ENCODE measurements at regions not wholly inside any gene's neighbourhood (a gene's known extent, or its start where the extent isn't known, plus 50 kb on each side); places are given as distances from the start of the nearest gene placed in this dataset.
"Not testable (repeated sequence)": the region's sequence is repeated elsewhere in the genome, so short reads cannot be mapped to it uniquely, and the experiment has no call there.

DNA sequence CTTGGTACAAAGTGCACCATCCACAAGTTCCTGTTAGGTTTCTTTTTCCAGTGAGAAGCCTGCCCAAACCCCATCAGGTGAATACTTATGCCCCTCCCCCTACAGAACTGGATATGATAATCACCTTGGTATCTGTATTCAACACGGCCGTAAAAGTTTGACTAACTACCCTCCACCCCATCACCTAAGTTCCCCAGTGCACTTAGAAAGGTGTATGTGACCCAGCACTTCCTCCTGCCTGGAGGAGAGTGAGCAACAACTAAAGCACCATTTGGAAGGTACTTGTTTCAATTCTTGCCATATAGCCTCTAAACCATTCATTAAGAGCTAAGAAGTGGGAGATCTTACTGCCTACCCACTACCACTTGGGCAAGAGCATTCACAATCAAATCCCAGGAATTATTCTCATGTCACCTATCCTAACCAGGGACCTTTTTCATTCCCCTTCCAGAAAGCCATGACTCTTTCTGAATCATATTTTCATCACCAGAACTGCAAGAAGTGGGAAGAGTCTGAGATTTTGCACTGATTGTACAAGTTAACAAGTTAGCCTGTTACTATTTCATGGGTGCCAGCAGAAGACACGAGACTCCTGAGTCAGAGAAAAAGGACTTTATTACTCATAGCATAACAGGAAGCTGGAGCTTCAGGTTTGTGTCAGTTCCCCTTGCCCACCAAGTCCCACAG, 53.5 kb upstream of the NDUFV2 start:
- DNase-seq (ENCODE audit: low read depth, low spot score) = no peak
- in situ Hi-C loops (cut with HindIII; ENCODE audit: low pct_unique_long_range_greater_than_20kb, low sequenced_read_pairs) = no loop called here

DNA sequence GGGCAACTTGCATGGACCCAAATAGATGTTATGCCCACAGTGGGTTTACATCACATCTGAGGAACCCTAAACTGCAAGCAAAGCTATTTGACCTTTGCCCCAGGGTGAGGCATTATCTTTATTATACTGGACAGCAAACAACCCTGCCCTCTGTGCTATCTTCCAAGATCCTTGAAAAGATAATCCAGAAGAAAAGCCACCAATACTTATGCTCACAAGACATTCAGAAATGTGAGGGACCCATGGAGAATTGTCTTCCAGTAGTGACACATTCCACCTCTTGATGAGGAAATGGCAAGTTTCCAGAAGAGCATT, 53.0 kb upstream of the NDUFV2 start:
- DNase-seq (ENCODE audit: low read depth, low spot score) = no peak
- in situ Hi-C loops (cut with HindIII; ENCODE audit: low pct_unique_long_range_greater_than_20kb, low sequenced_read_pairs) = no loop called here

DNA sequence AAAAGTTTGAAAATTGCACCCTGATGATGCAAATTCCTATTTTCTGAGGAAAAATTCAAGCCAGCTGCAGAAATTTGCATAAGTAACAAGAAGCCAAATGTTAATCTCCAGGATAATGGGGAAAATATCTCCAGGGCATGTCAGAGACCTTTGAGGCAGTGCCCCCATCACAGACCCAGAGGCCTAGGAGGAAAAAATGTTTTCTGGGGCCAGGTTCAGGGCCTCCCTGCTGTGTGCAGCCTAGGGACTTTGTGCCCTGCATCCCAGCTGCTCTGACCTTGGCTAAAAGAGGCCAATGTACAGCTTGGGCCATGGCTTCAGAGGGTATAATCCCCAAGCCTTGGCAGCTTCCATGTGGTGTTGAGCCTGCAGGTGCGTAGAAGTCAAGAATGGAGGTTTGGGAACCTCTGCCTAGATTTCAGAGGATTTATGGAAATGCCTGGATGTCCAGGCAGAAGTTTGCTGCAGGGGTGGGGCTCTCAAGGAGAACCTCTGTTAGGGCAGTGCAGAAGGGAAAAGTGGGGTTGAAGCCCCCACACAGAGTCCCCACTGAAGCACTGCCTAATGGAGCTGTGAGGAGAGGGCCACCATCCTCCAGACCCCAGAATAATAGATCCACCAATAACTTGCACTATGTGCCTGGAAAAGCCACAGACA, 51.7 kb upstream of the NDUFV2 start:
- in situ Hi-C loops (cut with HindIII; ENCODE audit: low pct_unique_long_range_greater_than_20kb, low sequenced_read_pairs); DNase-seq (ENCODE audit: low read depth, low spot score): not testable (repeated sequence)
